Activated CD8-positive, alpha-beta memory T cell treated with anti-CD3 and anti-CD28 coated beads, Interleukin-2, amount 50 U/mL, for 24 hours (primary cell): ENCODE measurements at regions not wholly inside any gene's neighbourhood (a gene's known extent, or its start where the extent isn't known, plus 50 kb on each side); places are given as distances from the start of the nearest gene placed in this dataset.

Experiments
- DNase-seq: peaks from one replicate; pipeline ENCODE4 v3.0.0-alpha.2; 2020; ENCODE audit errors: extremely low read depth

DNA sequence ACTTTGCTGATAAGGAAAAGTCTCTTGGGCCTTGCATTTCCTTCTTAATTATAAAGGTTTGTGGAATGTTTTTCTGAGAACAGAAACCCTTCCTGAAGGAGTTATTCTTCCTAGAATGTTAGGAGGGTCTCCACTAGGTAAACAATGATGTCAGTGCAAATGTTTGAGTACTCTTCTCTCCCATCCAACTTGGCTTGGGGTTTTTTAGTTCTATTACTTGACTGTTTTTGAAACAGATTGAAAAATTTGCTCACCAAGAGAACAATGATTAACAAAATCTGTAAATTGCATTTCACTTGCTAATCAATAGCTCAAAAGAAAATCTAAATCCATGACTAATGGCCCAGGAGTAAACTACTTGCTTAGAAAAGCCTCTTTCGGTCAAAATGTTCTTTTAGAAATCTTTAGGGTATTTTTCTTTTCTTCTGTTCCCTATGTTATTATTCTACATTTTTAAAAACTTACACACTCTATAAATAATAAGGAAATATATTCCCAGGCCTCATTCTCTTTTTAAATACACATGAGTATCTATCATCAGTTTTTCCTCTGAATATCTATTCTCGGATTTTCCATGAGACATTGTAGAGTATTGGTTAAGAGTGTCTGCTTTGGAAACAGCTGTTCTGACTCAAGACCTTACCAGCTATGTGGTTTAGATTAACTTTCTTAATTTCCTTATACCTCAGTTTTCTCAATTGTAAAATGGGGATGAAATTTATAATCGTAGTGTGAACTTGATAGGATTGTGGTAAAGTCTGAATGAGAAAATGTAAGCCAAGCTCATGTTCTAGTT is 234.2 kb upstream of the CITED2 start:
- no peak for DNase-seq

DNA sequence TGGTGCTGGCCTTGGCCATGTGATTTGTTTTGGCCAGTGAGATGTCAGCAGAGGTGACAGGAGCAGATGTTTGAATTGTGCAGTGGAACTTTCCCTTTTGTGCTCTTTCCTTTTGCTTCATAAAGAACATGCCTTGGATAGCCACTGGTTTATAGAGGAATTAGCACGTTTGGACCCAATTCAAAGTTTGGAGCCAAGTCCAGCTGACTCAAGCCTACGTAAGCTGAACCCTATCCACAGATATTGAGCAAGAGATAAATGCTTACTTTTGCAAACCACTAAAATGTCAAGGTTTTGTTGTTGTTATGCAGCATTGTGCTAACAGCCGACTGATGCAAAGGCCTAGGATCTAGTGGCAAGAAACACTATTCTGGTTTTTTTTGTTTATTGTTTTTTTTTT is 230.9 kb upstream of the CITED2 start:
- DNase-seq, result no peak

DNA sequence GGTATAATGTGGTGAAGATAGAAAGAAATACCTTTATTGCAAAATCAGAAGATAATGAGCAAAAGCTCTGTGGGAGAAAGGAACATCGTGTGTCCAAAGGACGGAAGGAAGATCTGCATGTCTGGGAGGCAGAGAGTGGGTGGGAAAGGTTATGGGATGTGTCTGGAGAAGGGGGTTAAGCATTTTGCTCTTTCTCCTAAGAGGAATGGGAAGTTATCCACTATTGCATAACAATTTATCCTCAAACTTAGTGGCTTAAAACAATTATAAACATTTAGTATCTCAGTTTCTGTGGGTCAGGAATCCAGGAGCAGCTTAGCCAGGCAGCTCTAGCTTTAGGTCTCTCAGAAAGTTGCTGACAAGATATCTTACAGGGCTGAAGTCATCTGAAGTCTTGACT is 229.1 kb upstream of the CITED2 start:
- DNase-seq, result no peak

DNA sequence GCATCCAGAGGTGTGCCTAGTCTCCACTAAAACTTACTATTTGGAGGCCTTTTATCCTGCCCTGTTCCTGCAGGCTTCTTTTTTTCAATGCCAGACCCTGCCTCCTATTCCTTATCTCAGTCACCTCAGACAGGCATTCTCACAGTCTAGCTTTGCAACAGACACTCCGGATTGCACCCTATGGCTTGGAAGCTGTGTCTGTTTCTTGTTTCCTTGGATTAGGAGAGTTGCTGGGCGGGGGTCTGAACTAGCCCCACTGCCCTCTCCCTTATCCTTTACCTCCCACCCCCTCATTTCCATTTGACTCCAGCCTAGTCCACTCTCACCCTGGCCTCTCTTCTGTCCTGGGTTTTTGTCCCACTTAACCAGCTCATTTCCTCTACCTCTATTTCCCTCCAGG is 228.1 kb upstream of the CITED2 start:
- no peak for DNase-seq

DNA sequence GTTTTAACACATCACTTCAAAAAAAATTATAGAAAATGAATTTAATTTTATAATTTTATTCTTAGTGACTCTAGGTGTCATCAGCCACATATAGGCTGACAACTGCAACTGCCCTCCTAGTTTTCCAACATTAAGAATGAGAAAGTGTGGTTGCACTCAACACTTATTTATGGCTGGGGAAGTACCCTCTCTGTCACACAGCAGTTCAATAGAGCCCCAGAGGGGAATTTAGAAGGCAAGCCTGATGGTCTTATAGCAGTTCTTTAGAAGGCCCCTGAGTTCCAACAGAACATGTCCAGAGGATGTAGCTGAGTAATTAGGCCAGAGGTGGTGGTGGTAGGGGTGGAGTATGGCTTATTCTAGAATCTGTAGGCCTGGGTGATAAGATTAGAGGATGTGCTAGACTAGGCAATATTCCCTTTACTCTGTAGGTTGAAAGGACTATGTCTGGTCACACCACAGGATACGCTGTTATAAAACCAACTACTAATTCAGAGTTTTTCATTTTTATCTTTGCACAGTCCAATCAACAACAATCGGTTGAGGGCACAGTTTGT is 226.5 kb upstream of the CITED2 start:
- no peak for DNase-seq

DNA sequence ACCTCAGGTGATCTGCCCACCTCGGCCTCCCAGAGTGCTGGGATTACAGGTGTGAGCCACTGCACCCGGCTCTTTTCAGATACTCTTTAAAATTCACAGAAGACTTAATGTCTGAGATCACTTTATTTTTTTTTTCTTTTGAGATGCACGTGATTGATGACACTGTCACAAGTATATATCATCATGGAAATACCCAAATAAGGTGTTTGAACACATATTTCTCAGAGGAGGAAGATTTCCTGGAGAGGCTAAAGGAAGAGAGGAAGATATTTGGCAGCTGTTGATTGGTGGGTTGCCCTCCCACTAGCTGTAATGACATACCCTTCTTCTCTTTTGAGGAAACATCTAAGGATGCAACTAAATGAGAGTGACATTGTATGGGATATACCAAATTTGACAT is 225.9 kb upstream of the CITED2 start:
- DNase-seq, result no peak

DNA sequence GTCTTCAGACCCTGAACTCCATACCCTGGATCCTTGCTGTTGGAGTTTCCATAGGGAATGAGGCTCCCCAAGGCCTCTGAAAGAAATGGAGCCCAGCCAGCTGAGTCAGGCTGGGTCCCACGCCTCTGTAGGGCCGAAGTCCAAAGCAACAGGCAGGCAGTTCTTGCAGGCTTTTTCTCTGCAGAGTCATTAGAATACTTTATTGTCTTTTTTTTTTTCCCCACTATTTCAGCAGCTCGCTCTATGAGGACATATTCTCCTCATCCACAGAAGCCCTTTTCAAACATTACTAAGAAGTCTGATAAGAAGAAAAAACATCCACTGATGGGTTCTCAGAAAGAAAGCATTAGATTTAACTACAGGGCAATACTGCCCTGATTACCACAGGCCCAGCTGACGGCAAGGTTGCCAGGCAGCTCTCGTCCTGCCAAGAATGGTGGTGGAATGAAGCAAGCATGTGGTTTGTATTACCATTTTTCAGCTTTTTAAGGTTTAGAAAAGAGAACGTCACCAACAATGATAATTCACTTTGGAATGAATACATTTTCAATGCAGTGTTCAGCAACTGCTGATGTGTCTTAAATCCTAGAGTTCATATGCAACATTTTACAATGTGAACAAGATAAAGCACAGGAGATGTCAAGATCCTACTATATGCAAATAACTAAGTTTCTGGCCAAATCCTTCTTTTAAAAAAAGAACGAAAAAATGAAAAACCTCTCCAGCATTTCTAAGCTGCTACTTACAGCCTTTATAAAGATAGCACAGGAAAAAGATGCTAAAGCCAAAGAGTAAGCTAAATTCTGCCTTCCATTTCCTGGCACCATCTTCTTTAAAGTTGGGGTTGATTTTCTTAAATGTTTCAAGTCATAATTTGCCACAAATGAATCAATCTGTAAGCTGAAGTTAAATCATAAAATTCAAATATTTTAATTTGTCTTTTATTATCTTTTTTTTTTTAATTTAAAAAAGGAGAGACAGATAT is 223.6 kb upstream of the CITED2 start:
- no peak for DNase-seq

DNA sequence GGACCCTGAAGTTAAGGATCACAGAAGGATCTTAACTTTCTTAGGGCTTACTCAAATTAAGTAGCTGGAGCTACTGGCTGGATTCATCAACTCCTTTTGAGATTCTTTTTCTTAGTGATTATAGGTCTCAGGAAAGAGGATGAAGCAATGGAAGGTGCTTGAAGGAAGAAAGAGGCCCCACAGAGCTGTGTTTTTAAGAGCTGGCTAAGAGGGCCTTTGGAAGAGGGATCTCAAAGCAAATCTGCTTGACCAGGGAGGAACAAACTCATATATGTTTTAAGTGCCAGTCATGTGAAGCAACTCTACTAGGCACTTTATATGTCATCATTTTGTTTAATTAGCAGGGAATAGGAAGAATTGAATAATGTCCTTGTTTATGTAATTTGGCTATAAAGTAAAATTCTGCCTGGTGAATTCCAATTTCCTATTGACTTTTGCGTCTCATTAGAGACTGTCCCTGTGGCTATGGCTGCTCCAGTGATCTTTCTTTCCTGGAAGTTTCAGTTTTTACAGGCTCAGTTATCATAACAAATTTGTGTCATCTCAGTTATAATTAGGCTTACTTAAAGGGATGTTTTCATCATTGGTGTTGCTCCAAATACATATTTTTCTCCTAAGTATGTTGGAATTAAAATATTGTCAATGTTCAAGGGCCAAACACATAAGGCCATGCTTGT is 222.8 kb upstream of the CITED2 start:
- DNase-seq, result no peak

DNA sequence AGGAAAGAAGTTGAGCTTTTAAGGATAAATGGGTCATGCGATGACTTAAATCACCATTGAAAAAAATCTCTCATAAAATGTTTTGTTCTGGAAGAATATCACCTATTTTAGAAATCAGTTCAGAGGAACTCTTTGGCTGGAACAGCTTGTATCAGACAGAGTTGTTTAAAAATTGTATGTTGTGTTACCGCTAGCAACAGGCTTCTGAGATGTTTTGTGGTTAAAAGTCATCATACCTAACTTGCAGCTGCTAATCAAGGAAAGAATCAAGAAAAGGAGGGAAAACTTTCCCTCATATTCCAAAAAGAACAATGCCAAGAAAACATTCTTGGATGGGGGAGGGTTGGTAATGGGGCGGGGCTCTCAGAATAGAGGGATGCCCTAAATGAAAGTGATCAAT is 220.7 kb upstream of the CITED2 start:
- DNase-seq, result no peak

DNA sequence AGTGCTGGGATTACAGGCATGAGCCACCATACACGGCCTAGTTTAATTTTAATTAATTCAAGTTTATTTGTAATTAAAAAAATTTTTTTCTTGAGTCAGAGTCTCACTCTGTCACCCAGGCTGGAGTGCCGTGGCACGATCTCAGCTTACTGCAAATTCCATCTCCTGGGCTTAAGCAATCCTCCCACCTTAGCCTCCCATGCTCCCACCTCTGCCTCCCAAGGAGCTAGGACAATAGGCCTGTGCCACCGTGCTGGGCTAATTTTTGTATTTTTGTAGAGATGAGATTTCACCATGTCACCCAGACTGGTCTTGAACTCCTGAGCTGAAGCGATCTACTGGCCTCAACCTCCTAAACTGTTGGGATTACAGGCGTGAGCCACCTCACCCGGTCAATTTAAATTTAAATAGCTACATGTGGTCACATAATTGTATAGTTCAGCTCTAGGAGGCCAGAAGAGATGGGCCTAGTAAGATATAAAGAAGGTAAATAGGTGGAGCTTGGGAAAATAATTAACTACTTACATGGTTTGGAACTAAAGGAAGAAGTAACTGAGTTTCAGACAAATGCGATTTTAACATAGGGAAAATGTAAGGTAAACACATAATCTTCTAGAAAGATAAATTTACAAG is 220.0 kb upstream of the CITED2 start:
- no peak for DNase-seq

DNA sequence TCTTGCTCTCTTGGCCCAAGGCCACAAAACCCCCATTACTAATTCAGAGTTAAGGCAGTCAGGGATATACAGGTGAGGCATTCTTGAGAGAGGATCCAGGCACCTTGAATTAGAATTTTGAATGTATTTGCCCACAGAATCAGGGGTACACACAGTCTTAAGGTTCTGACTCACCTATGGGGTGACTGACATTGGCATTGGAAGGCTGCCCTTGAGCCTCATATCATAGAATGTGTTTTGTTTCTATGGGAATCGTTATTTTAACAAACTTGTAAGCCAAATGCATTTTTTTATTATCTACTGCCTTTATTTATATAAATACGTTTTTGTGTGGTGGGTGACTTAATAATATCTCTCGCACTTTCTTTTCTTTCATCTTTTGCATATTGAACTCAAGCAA is 218.6 kb upstream of the CITED2 start:
- no peak for DNase-seq

DNA sequence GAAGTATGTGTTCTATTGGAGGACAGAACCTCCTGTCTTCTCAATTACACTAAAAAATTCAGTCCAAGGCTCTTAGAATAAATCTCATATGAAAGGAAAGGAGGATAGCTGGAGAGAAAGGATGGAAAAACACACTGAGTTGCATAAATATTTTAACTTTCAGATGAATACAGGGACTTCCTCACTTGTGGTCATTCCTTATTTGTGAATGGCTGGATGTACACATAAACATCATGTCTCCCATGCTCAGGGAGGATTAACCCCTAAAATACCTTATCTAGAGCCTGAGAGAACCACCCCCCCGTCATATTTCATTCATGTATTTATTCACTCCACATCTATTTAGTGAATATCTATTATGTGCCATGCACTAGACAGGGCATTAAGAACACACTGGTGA is 217.6 kb upstream of the CITED2 start:
- no peak for DNase-seq

DNA sequence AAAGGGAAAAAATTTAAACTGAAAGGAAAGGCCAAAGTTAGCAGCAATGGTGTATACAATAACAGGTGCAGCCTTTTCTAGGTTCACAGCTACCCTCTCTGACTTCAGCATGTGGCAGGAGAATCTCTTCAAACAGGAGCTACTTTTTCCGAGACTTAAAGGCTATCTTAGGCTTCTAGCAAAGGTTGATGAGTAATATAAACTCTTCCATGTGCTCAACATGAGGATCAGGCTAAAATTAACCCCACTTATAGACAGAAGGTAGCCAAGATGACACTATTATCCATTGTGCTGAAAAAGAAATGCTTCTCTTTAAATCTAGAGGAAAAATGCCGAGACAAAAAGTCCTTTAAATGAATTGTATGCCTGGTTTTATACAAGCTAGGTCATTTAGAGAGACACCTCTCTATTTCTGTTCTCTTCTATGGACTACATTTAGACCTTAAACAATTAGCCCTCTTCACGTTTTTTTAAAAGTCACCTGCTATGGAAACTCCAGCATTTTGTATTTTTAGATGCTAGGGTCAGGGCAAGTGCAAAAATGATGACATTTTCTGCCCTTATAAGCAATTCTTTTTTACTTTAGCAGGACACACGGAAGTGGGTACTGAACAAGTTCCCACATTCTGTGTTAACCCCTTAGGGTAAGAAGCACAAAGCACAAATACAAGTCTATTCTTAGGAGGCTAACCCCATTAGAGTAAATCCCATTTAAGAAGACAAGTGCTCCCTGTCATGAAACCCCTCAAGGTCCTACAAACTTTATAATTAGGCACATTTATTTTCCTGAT is 216.8 kb upstream of the CITED2 start:
- no peak for DNase-seq

DNA sequence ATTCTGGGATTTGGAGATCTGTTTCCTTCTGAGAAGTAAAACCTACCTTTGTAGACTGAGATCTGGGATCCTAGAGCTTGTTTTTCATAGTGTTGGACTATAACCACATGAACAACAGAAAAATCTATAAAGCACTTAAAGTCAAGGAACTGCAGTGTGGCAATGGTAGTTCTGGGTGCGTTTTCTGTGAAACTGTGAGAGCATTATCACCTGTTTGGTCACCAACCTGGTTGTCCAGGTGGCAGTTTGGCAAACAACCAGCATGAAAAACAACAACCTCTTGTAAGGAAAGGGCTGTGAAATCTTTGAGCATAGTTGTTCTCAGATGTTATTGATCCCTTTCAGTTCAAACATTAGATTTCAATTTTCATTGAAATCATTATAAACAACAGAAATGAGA is 215.8 kb upstream of the CITED2 start:
- DNase-seq, result no peak

DNA sequence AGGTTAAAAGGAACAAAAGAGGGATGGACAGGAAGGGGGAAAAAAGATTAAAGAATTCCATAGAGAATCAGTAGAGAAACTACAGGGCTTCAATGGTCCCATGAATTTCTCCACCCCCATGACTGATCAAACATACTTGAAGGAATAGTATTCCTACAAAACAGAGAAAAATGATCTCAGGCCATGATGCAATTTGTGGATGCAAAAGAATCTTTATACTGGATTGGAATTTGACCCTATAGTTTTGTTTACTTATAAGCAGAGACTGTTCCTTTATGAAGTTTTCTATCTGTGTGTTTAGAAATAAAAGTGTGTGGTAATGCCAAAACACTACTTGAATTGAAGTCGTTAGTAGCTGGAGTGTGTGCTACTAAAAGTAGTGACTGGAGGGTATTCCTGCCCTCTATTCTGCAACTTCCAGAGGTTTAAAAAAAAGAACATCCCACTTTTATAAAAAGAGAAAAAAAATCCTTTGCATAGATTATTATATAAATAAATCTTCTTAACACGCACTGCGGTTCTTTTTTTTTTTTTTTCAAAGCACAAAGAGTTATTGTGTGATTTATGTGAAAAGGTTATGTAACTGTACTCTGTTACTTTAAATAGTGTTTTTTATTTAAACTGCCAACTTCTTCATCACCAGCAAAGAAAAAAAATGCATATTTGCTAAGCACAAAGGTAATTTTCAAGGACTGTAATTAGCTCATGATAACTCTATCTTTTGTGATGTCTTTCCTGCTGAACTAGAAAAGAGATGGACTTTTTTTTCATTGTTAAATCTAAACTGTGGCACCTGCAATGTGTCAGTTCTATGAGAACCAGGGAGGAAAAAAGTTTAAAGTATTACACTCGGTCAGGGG is 214.5 kb upstream of the CITED2 start:
- DNase-seq, result no peak

DNA sequence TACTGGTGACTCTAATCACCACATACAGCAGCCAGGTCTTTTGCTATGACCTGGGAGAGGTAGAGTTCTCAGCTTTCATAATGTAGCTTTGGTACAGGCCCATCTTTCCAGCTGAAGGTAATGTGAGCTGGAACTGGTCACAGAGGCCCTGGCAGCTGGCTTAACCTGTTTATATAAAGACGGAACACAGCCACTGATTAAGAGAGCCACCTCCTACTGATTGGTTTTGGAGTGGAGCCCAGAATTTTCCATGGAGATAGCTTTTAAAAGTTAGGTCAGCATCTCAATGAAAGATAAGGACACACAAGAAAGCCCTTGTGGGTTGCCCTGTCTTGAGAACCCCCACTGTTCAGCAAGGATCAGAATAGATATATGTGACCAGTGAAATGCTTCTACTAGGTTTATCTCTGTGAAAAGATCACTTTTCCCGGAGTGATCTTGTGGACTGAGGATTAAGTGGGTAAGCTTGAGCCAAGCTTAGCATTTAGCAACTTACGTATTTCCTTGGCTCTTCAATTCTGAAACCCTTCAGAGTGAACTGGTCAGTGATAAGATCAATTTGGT is 213.7 kb upstream of the CITED2 start:
- no peak for DNase-seq

DNA sequence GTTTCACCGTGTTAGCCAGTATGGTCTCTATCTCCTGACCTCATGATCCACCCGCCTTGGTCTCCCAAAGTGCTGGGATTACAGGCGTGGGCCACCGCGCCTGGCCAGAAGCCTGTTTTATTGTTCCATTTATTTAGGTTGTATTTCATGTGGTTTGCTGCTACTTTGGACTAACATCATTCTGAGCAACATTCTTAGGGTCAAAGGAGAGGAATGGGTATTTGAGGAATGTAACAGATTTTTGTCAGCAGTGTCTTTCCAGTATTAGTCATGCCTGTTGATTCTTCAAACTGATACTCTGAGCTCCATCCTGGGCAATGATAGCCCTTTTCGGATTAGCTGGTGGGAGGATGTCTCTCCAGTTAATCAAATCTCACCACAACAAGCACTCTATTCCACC is 213.0 kb upstream of the CITED2 start:
- no peak for DNase-seq

DNA sequence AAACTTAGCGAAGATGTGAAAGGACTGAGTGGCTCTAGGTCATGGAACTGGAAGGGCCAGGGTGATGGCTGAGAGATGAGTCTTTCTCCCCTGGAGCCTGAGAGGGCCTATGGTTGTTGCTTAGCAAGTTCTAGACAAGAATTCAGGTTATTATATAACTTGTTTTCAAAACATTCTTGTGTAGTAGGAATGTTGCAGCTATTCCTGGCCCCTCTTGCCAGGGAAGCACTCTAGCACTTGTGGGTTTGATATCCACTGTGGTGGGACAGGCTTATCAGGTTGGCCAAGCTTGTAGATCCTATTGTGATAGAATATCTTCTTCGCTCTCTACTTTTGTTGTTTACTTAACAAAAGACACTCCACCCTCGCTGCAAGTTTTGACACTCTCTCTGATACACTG is 211.8 kb upstream of the CITED2 start:
- DNase-seq, result no peak

DNA sequence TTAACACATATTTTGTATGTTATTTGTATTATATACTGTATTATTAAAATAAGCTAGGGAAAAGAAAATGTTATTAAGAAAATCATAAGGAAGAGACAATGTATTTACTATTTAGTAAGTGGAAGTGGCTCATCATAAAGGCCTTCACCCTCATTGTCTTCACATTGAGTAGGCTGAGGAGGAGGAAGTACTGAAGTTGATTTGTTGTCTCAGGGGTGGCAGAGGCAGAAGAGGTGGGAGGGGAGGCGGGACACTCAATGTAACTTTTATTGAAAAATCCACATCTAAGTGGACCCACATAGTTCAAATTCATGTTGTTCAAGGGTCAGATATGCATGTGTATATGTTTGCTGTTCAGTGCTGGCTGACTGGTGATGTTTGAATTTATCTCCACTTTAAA is 210.2 kb upstream of the CITED2 start:
- DNase-seq, result no peak

DNA sequence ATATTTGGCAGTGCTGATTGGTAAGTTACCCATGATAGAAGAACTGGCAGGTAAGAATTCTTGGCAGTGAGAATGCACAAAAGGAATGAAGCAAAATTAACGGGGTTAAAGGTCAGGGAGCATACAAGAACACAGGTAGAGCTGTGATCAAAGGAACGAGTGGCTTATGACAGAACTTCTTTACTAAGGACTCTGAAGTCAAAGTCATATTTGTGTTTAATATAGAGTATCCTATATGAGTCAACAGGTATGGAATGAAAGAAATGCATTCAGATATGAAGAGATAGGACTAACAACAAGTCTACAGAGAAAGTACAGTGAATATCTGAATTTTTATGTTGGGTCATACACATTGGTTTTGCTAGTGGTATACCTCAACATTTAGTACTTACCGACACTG is 209.0 kb upstream of the CITED2 start:
- no peak for DNase-seq
